GM19463 (cell line): ENCODE measurements at regions not wholly inside any gene's neighbourhood (a gene's known extent, or its start where the extent isn't known, plus 50 kb on each side); places are given as distances from the start of the nearest gene placed in this dataset.

ENCODE experiments used
- ATAC-seq: cut with Tn5 transposase; IDR thresholded peaks from one replicate; pipeline ENCODE4 v1.9.1; 2021; ENCODE audit warnings: mild to moderate bottlenecking, moderate library complexity; ENCODE audit not compliant: unreplicated experiment

- ATAC-seq: no peak
Measured at GRCh38 chr16:79691007-79691406, 90.5 kb upstream of the MAF start.

GRCh38 chr16:79690159-79690558 lies 89.6 kb upstream of the MAF start:
- no peak for ATAC-seq

- ATAC-seq: no peak
Measured at GRCh38 chr16:79687249-79688130, 87.0 kb upstream of the MAF start.

- ATAC-seq: no peak
Measured at GRCh38 chr16:79685871-79686270, 85.3 kb upstream of the MAF start.

GRCh38 chr16:79679334-79679733 lies 78.8 kb upstream of the MAF start:
- ATAC-seq: no peak

GRCh38 chr16:79677799-79678530 lies 77.4 kb upstream of the MAF start:
- ATAC-seq: no peak

GRCh38 chr16:79673635-79674034 lies 73.1 kb upstream of the MAF start:
- no peak for ATAC-seq

GRCh38 chr16:79672524-79672923 lies 72.0 kb upstream of the MAF start:
- no peak for ATAC-seq

- no peak for ATAC-seq
Measured at GRCh38 chr16:79668502-79668901, 68.0 kb upstream of the MAF start.

GRCh38 chr16:79665970-79666369 lies 65.4 kb upstream of the MAF start:
- no peak for ATAC-seq

GRCh38 chr16:79664407-79664806 lies 63.9 kb upstream of the MAF start:
- ATAC-seq: no peak

GRCh38 chr16:79662669-79663313 lies 62.3 kb upstream of the MAF start:
- no peak for ATAC-seq

GRCh38 chr16:79662122-79662521 lies 61.6 kb upstream of the MAF start:
- no peak for ATAC-seq

GRCh38 chr16:79661578-79661977 lies 61.0 kb upstream of the MAF start:
- no peak for ATAC-seq

- no peak for ATAC-seq
Measured at GRCh38 chr16:79659344-79659743, 58.8 kb upstream of the MAF start.

GRCh38 chr16:79658301-79659033 lies 57.9 kb upstream of the MAF start:
- ATAC-seq: no peak

- no peak for ATAC-seq
Measured at GRCh38 chr16:79656553-79657115, 56.1 kb upstream of the MAF start.

- ATAC-seq: no peak
Measured at GRCh38 chr16:79653373-79653891, 52.9 kb upstream of the MAF start.

GRCh38 chr16:79651363-79651762 lies 50.8 kb upstream of the MAF start:
- ATAC-seq: no peak
